Mesothelial cell of epicardium (in vitro differentiated cells): ENCODE measurements at regions not wholly inside any gene's neighbourhood (a gene's known extent, or its start where the extent isn't known, plus 50 kb on each side); places are given as distances from the start of the nearest gene placed in this dataset.
"Not testable (repeated sequence)": the region's sequence is repeated elsewhere in the genome, so short reads cannot be mapped to it uniquely, and the experiment has no call there.

Experiments
- DNase-seq, 2 experiments: peaks; one replicate each; pipeline ENCODE4 v3.0.0; 2021; ENCODE audit warnings: low spot score in 2 of 2; ENCODE audit not compliant: unreplicated experiment in 2 of 2
- H3K27ac Mint-ChIP-seq: 2 replicates; pipeline ENCODE4 v1.8.0; 2021; ENCODE audit warnings: mixed read lengths
- H3K27me3 Mint-ChIP-seq: 2 replicates; pipeline ENCODE4 v1.8.0; 2021; ENCODE audit warnings: low read depth, mixed read lengths
- H3K36me3 Mint-ChIP-seq: 2 replicates; pipeline ENCODE4 v1.8.0; 2021; ENCODE audit warnings: mixed read lengths
- H3K4me1 Mint-ChIP-seq: 2 replicates; pipeline ENCODE4 v1.8.0; 2021; ENCODE audit warnings: mixed read lengths
- H3K4me3 Mint-ChIP-seq: 2 replicates; pipeline ENCODE4 v1.8.0; 2021; ENCODE audit warnings: mild to moderate bottlenecking, moderate library complexity, mixed read lengths
- H3K9me3 Mint-ChIP-seq: 2 replicates; pipeline ENCODE4 v1.8.0; 2021; ENCODE audit warnings: mixed read lengths
- TF ChIP-seq, protein P1 (sequence below): fragments of 200-600 bp; sonication (generic); IDR thresholded peaks from one replicate; pipeline ENCODE4 v1.5.0; 2021; ENCODE audit warnings: antibody characterized with exemption; ENCODE audit not compliant: unreplicated experiment

DNA sequence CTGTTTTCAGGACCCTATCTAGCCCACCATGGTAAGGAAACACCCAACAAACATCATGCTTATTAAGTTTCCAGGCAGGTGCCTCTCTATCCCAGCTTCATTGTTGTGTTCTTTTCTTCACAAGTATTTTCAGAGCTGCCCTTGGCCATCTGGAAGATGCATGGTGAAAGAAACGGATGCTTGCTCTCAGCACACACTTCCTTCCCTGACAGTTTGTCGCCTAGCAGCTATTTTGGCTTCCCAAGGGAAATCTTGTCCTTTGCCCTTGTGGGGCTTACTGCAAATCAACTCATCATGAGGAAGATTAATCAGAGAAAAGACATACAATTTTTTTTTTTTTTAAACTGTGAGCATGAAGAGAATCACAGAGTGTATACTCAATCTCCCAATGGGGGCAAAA is 128.8 kb downstream of the ASMT start:
- H3K36me3 Mint-ChIP-seq = no peaks in the 10 kb centered on the region
- no peak overlapping the region for H3K27ac Mint-ChIP-seq
- H3K9me3 Mint-ChIP-seq = peaks cover 23% of the 10 kb centered on the region
- H3K4me3 Mint-ChIP-seq = no peak overlapping the region
- no peaks in the 10 kb centered on the region for H3K27me3 Mint-ChIP-seq
- peaks cover 5% of the 10 kb centered on the region for H3K4me1 Mint-ChIP-seq
- TF ChIP-seq, protein P1, sequence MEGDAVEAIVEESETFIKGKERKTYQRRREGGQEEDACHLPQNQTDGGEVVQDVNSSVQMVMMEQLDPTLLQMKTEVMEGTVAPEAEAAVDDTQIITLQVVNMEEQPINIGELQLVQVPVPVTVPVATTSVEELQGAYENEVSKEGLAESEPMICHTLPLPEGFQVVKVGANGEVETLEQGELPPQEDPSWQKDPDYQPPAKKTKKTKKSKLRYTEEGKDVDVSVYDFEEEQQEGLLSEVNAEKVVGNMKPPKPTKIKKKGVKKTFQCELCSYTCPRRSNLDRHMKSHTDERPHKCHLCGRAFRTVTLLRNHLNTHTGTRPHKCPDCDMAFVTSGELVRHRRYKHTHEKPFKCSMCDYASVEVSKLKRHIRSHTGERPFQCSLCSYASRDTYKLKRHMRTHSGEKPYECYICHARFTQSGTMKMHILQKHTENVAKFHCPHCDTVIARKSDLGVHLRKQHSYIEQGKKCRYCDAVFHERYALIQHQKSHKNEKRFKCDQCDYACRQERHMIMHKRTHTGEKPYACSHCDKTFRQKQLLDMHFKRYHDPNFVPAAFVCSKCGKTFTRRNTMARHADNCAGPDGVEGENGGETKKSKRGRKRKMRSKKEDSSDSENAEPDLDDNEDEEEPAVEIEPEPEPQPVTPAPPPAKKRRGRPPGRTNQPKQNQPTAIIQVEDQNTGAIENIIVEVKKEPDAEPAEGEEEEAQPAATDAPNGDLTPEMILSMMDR = no peak
- DNase-seq = no peak

DNA sequence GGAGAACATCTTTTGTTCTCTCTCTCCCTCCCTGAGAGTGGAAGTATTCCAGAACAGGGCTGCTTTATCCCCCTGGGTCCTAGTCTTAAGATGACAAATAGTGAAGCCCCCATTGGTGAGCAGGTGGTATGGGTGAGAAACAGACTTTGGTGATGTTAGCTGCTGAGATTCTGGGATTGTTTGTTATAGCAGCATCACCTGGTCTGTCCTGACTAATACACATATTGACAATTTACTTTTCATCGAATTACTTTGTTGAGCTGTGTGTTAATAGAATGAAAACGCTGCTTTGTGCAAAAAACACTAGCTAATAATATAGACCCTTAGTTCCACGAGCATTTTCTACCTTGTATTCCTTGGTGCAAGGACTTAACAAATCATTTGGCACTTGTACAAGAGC is 133.5 kb downstream of the ASMT start:
- H3K27ac Mint-ChIP-seq = no peak overlapping the region
- H3K36me3 Mint-ChIP-seq = no peaks in the 10 kb centered on the region
- H3K27me3 Mint-ChIP-seq = no peaks in the 10 kb centered on the region
- no peak for DNase-seq
- no peak overlapping the region for H3K4me3 Mint-ChIP-seq
- TF ChIP-seq, protein P1 = no peak
- H3K9me3 Mint-ChIP-seq = peaks cover 22% of the 10 kb centered on the region
- no peaks in the 10 kb centered on the region for H3K4me1 Mint-ChIP-seq

DNA sequence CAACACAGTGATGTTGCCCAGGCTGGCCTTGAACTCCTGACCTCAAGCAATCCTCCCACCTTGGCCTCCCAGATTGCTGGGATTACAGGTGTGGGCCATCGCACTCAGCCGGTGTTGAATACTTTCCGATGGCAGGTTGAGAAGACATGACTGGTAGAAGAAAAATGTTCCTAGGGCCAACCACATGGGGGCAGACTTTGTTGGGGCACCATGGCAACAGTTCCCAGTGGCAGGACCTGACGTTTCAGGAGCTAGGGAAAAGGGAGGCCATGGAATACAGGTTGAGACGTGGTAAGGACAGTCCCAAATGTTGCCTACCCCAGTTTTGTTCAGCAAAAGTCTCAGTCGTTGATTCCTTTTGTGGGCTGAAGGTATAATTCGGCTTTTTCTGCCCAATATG is 134.6 kb downstream of the ASMT start:
- H3K36me3 Mint-ChIP-seq = no peaks in the 10 kb centered on the region
- H3K27me3 Mint-ChIP-seq = no peaks in the 10 kb centered on the region
- no peak for DNase-seq
- H3K27ac Mint-ChIP-seq = no peak overlapping the region
- TF ChIP-seq, protein P1 = no peak
- H3K4me3 Mint-ChIP-seq = no peak overlapping the region
- peaks cover 11% of the 10 kb centered on the region for H3K9me3 Mint-ChIP-seq
- H3K4me1 Mint-ChIP-seq = no peaks in the 10 kb centered on the region

DNA sequence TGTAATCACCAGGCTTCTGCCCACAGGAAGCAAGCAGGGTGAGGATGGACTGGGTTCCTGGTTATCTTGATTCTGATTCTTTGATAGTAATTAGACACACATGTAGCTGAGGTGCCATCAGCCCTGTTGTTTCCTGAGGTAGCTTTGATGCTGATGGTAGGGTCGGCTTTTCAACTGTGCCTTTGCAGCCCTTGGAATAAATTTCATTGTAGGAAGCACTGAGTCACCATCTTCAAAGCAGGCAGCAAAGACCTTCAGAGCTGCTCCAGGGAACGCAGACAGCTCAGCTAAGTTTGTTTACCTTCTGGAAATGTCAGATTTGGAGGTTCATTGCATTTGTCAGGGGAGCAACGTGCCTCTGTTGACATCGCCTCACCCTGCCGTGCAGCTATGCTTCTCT is 135.4 kb downstream of the ASMT start:
- Mint-ChIP-seq H3K27ac (no peak overlapping the region), H3K4me3 (no peak overlapping the region), H3K9me3 (peaks cover 3% of the 10 kb centered on the region), H3K27me3 (no peaks in the 10 kb centered on the region), H3K4me1 (no peaks in the 10 kb centered on the region), H3K36me3 (no peaks in the 10 kb centered on the region)
- TF ChIP-seq, protein P1 = no peak
- DNase-seq = no peak

DNA sequence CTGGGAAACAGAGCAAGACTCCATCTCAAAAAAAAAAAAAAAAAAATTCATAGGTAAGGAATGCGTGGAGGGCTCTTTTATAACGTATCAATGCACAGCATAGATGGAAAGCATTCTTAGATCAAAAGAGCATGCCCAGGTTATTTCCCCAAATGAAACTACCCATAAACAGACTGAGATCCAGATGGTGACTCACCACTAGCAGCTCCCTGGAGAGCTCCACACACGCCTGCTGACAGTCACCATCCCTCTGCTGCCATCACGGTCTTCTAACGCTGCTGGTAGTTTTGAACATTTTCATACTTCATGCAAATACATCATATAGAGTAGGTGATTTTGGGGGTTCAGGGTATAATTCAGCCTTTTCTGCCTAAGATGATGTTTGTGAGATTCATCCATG is 136.9 kb downstream of the ASMT start:
- Mint-ChIP-seq H3K36me3 (peaks cover under 1% of the 10 kb centered on the region), H3K27me3 (peaks cover 3% of the 10 kb centered on the region), H3K9me3 (peaks cover 9% of the 10 kb centered on the region), H3K4me3 (no peak overlapping the region), H3K4me1 (no peaks in the 10 kb centered on the region), H3K27ac (no peak overlapping the region)
- no peak for DNase-seq
- TF ChIP-seq, protein P1 = no peak

DNA sequence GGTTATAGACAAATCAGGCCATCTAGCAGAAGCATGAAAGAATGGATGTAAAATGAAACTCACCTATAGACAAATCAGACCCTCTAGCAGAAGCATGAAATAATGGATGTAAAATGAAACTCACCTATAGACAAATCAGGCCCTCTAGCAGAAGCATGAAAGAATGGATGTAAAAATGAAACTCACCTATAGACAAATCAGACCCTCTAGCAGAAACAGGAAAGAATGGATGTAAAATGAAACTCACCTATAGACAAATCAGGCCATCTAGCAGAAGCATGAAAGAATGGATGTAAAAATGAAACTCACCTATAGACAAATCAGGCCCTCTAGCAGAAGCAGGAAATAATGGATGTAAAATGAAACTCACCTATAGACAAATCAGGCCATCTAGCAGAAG is 137.9 kb downstream of the ASMT start:
- H3K4me3 Mint-ChIP-seq, H3K27me3 Mint-ChIP-seq, H3K36me3 Mint-ChIP-seq, H3K27ac Mint-ChIP-seq, DNase-seq, H3K4me1 Mint-ChIP-seq: not testable (repeated sequence)
- peaks cover 16% of the 10 kb centered on the region for H3K9me3 Mint-ChIP-seq
